ENCODE measurements at regions not wholly inside any gene's neighbourhood (a gene's known extent, or its start where the extent isn't known, plus 50 kb on each side); places are given as distances from the start of the nearest gene placed in this dataset.

GRCh38 chr14:85235868-85236267 is 294.1 kb upstream of the FLRT2 start:
- no peak overlapping the region for H3K27ac ChIP-seq
- no peak for TF ChIP-seq POLR2A (IDR thresholded peaks at IDR 0.05)
- no peak for TF ChIP-seq CTCF (IDR thresholded peaks at IDR 0.05)
- WGBS (ENCODE audit: insufficient coverage, low coverage, low lambda C conversion rate, missing lambda C conversion rate) = 27% methylated on average over 3 of the region's 3 CpGs
- DNase-seq (no peak), ATAC-seq (no peak)
- no peaks in the 10 kb centered on the region for H3K9me3 ChIP-seq
- no peaks in the 10 kb centered on the region for H3K4me1 ChIP-seq
- intact Hi-C loops (cut with DNase I) = no loop called here
- H3K27me3 ChIP-seq = no peaks in the 10 kb centered on the region
- H3K4me3 ChIP-seq = no peak overlapping the region
- H3K36me3 ChIP-seq = no peaks in the 10 kb centered on the region

DNA sequence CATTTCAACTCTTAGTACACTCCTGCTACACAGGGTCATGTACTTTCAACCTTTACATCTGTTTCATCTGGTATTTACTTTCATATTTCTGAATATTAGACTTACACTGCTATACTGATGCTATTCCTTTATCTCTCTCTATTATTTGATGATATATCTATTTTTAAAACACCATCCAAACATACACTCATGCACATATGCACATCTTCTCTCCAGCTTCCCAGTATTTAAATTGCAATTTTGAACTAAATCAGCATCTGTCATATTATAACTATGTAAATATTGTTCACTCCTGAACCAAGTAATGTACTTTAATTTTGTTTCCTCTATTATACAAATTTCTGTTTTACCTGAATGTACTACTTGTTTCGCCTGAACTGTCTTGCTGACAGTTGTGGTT is 293.6 kb upstream of the FLRT2 start:
- DNase-seq (no peak), ATAC-seq (no peak)
- H3K4me1 ChIP-seq = no peaks in the 10 kb centered on the region
- H3K27ac ChIP-seq = no peak overlapping the region
- no peaks in the 10 kb centered on the region for H3K27me3 ChIP-seq
- intact Hi-C loops (cut with DNase I) = no loop called here
- TF ChIP-seq CTCF (IDR thresholded peaks at IDR 0.05) (no peak), POLR2A (IDR thresholded peaks at IDR 0.05) (no peak)
- WGBS (ENCODE audit: insufficient coverage, low coverage, low lambda C conversion rate, missing lambda C conversion rate) = 36% methylated on average over 1 of the region's 1 CpG
- no peaks in the 10 kb centered on the region for H3K9me3 ChIP-seq
- no peak overlapping the region for H3K4me3 ChIP-seq
- no peaks in the 10 kb centered on the region for H3K36me3 ChIP-seq

GRCh38 chr14:85239791-85240190 is 290.2 kb upstream of the FLRT2 start:
- H3K36me3 ChIP-seq = no peaks in the 10 kb centered on the region
- no peak for DNase-seq
- no peaks in the 10 kb centered on the region for H3K27me3 ChIP-seq
- no peaks in the 10 kb centered on the region for H3K9me3 ChIP-seq
- H3K4me1 ChIP-seq = no peaks in the 10 kb centered on the region
- H3K27ac ChIP-seq = no peak overlapping the region
- TF ChIP-seq POLR2A (IDR thresholded peaks at IDR 0.05) (no peak), CTCF (IDR thresholded peaks at IDR 0.05) (no peak)
- intact Hi-C loops (cut with DNase I) = no loop called here
- no peak overlapping the region for H3K4me3 ChIP-seq
- WGBS (ENCODE audit: insufficient coverage, low coverage, low lambda C conversion rate, missing lambda C conversion rate) = 33% methylated on average over 1 of the region's 1 CpG
- ATAC-seq = no peak

DNA sequence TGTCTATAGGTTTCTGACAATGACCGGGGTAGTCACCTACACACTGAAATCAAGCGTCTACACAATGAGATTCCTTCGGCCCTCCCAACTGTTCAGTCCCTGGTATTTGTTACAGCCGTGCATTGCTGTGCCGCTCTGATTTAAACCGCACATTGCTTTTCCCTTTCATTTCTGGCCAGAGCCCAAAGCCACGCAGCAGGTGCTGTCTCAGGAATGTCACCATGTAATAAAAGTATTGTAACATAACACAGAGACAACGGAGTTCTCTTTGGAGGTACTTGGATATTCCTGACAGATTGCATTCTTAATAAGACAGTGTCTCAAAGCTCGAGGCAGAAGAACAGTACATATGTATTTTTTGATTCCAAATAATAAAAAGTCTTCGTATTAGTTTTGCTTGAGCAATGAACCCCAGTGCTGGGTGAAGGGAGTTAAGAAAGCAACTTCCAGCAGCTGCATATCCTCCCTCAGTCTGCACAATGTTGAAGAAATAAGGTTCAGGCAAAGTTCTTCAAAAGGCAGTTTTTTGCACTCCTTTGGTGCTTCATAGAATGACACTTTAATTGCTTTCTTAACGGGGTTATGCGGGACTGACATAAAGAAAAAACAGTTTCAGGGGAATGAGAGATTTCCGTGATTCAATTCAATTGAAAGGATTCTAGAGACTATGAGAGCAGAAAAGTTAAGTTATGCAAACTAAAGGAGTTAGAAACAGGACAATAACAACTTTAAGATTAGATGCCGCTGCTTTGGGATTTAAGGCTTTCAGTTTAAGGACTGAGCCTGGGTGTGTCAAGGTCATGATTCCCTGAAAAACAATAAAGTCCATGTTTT is 288.7 kb upstream of the FLRT2 start:
- no peak overlapping the region for H3K4me3 ChIP-seq
- no peak for ATAC-seq
- DNase-seq = no peak
- no peak for TF ChIP-seq POLR2A (IDR thresholded peaks at IDR 0.05)
- TF ChIP-seq CTCF (IDR thresholded peaks at IDR 0.05) = no peak
- no peaks in the 10 kb centered on the region for H3K4me1 ChIP-seq
- no peaks in the 10 kb centered on the region for H3K27me3 ChIP-seq
- intact Hi-C loops (cut with DNase I) = no loop called here
- no peaks in the 10 kb centered on the region for H3K36me3 ChIP-seq
- H3K27ac ChIP-seq = no peak overlapping the region
- H3K9me3 ChIP-seq = no peaks in the 10 kb centered on the region
- WGBS (ENCODE audit: insufficient coverage, low coverage, low lambda C conversion rate, missing lambda C conversion rate) = 53% methylated on average over 14 of the region's 14 CpGs
